GM12878 (cell line): ENCODE measurements at regions not wholly inside any gene's neighbourhood (a gene's known extent, or its start where the extent isn't known, plus 50 kb on each side); places are given as distances from the start of the nearest gene placed in this dataset.

Experiments used
- ATAC-seq: fragments of 200-7000 bp; cut with Tn5 transposase; 3 replicates; pipeline ENCODE4 v1.9.1; 2020; ENCODE audit warnings: mild to moderate bottlenecking, moderate library complexity
- BruUV-seq: library from RNA; stranded (reverse); fragments of 400-500 nt; replicated peaks from 2 replicates; lab custom pipeline; 2021; lab: Mats Ljungman, UMichigan
- CTCF ChIA-PET: fragments of 300-600 bp; sonication (Branson Sonifier 250); formaldehyde crosslinking; extraction: SDS; loops from one replicate; lab custom pipeline; 2021; ENCODE audit warnings: inconsistent platforms; lab: Yijun Ruan, JAX
- POLR2A ChIA-PET: fragments of 350-600 bp; formaldehyde crosslinking; extraction: SDS; loops from one replicate; lab custom pipeline; 2021; ENCODE audit warnings: inconsistent platforms; lab: Charles Lee
- RAD21 ChIA-PET: fragments of 300-600 bp; sonication (Branson Sonifier 250); formaldehyde crosslinking; loops from one replicate; lab custom pipeline; 2023; ENCODE audit warnings: antibody characterized with exemption; ENCODE audit not compliant: unreplicated experiment; lab: Charles Lee
- SMC1A ChIA-PET: fragments of 300-600 bp; sonication (Branson Sonifier 250); formaldehyde crosslinking; loops from one replicate; lab custom pipeline; 2023; ENCODE audit not compliant: unreplicated experiment, uncharacterized antibody; lab: Charles Lee
- DNase-seq: peaks from one replicate; pipeline ENCODE4 v3.0.0-alpha.2; 2011; ENCODE audit warnings: low read depth, low spot score
- FAIRE-seq: peaks from 3 replicates; lab custom pipeline; 2011; peaks lifted over from hg19 to GRCh38; lab: Jason Lieb, UNC
- H2AFZ ChIP-seq: 2 replicates; pipeline ENCODE4 v1.6.0; 2011; ENCODE audit warnings: low read depth, low read length, control low read depth; ENCODE audit not compliant: control insufficient read depth
- H3K27ac ChIP-seq: 2 replicates; pipeline ENCODE4 v1.5.1; 2011; ENCODE audit warnings: control low read depth; ENCODE audit not compliant: control insufficient read depth, insufficient read depth
- H3K27me3 ChIP-seq, 2 experiments: replicated peaks in 1 of 2; 2 replicates each; pipeline versions ENCODE4 v1.6.0 to v1.6.1; 2011; ENCODE audit warnings: low read length in 1 of 2; ENCODE audit not compliant: control insufficient read depth in 2 of 2, insufficient read depth in 2 of 2
- H3K36me3 ChIP-seq, 2 experiments: 2 replicates each; pipeline ENCODE4 v1.5.1; 2011; ENCODE audit warnings: low read length in 1 of 2; ENCODE audit not compliant: control insufficient read depth in 2 of 2, insufficient read depth in 2 of 2
- H3K4me1 ChIP-seq: 2 replicates; pipeline ENCODE4 v1.6.1; 2011; ENCODE audit warnings: mild to moderate bottlenecking, low read length, moderate library complexity, mixed read lengths; ENCODE audit not compliant: control insufficient read depth, insufficient read depth
- H3K4me2 ChIP-seq: 2 replicates; pipeline ENCODE4 v1.6.0; 2011; ENCODE audit warnings: control low read depth; ENCODE audit not compliant: control insufficient read depth, insufficient read depth
- H3K4me3 ChIP-seq: fragments of 200-600 bp; sonication (generic); 2 replicates; pipeline ENCODE4 v1.5.1; 2016
- H3K79me2 ChIP-seq: 2 replicates; pipeline ENCODE4 v1.6.0; 2011; ENCODE audit warnings: low read length; ENCODE audit not compliant: control insufficient read depth, insufficient read depth
- H3K9ac ChIP-seq: 2 replicates; pipeline ENCODE4 v1.8.0; 2011; ENCODE audit warnings: low read length, control low read depth, mixed read lengths; ENCODE audit not compliant: control insufficient read depth, insufficient read depth
- H3K9me3 ChIP-seq: replicated peaks from 3 replicates; pipeline ENCODE4 v1.5.1; 2011; ENCODE audit warnings: mild to moderate bottlenecking, low read length; ENCODE audit not compliant: control insufficient read depth, insufficient read depth
- H4K20me1 ChIP-seq: 2 replicates; pipeline ENCODE4 v1.6.0; 2011; ENCODE audit not compliant: control insufficient read depth, insufficient read depth
- CEBPZ ChIP-seq: fragments of 150-350 bp; IDR thresholded peaks from 2 replicates; pipeline ENCODE4 v1.6.1; 2016; ENCODE audit warnings: low read depth, low read length
- CTCF ChIP-seq, 3 experiments: IDR thresholded peaks in 2 of 3; conservative IDR thresholded peaks in 1 of 3; 2 replicates each; pipeline ENCODE4 v1.5.1; 2011; ENCODE audit warnings: low read depth in 3 of 3, low read length in 3 of 3, mild to moderate bottlenecking in 3 of 3, control low read depth in 2 of 3, moderate library complexity in 2 of 3, inconsistent platforms in 1 of 3, mixed read lengths in 1 of 3; ENCODE audit not compliant: control insufficient read depth in 2 of 3, insufficient read depth in 1 of 3; ENCODE audit errors: extremely low read depth in 1 of 3
- GABPA ChIP-seq: IDR thresholded peaks from 2 replicates; pipeline ENCODE4 v1.6.1; 2014; ENCODE audit warnings: antibody characterized with exemption, low read depth, mild to moderate bottlenecking, inconsistent platforms
- GATAD2B ChIP-seq: fragments of 450-650 bp; conservative IDR thresholded peaks from 2 replicates; pipeline ENCODE4 v1.6.1; 2017; ENCODE audit warnings: low read depth, mild to moderate bottlenecking, moderate library complexity
- HDAC2 ChIP-seq: fragments of 200-600 bp; sonication (generic); IDR thresholded peaks from 2 replicates; pipeline ENCODE4 v1.6.1; 2017
- HSF1 ChIP-seq: fragments of 150-350 bp; IDR thresholded peaks from 2 replicates; pipeline ENCODE4 v1.6.1; 2014; ENCODE audit warnings: mild to moderate bottlenecking, low read depth, low read length
- MTA3 ChIP-seq: IDR thresholded peaks from 2 replicates; pipeline ENCODE4 v1.6.1; 2012; ENCODE audit warnings: low read length, inconsistent platforms, borderline replicate concordance
- POLR2AphosphoS5 ChIP-seq: IDR thresholded peaks from 2 replicates; pipeline ENCODE4 v1.6.1; 2011; ENCODE audit warnings: mild to moderate bottlenecking, low read length, inconsistent platforms
- SP1 ChIP-seq: IDR thresholded peaks from one replicate; pipeline ENCODE4 v1.6.1; 2011; ENCODE audit warnings: low read depth, low read length
- ZNF274 ChIP-seq: IDR thresholded peaks from one replicate; pipeline ENCODE4 v1.8.0; 2011; ENCODE audit not compliant: insufficient read length, insufficient read depth
- ZNF384 ChIP-seq: IDR thresholded peaks from 2 replicates; pipeline ENCODE4 v1.6.1; 2012; ENCODE audit warnings: low read depth, mild to moderate bottlenecking, low read length, improper control_type of control experiment, borderline replicate concordance
- WGBS: methylation state at CpG from one replicate; pipeline ENCODE4 v1.1.6; 2016; ENCODE audit warnings: low lambda C conversion rate; ENCODE audit not compliant: insufficient replicate concordance, insufficient coverage; ENCODE audit errors: missing lambda C conversion rate; 5-methylcytosine and 5-hydroxymethylcytosine counted together
- in situ Hi-C: fragments of 300-500 bp; cut with MboI; formaldehyde crosslinking; loops from 9 replicates; pipeline ENCODE4 v1.14.3; 2018; ENCODE audit warnings: mixed read lengths
- intact Hi-C: fragments of 100-400 bp; cut with micrococcal nuclease; formaldehyde crosslinking; loops from one replicate; pipeline ENCODE4 v1.14.2; 2022; ENCODE audit not compliant: unreplicated experiment
- TF ChIP-seq, protein P1 (sequence below): IDR thresholded peaks from 2 replicates; pipeline ENCODE4 v1.6.1; 2012; ENCODE audit warnings: low read length, inconsistent platforms

DNA sequence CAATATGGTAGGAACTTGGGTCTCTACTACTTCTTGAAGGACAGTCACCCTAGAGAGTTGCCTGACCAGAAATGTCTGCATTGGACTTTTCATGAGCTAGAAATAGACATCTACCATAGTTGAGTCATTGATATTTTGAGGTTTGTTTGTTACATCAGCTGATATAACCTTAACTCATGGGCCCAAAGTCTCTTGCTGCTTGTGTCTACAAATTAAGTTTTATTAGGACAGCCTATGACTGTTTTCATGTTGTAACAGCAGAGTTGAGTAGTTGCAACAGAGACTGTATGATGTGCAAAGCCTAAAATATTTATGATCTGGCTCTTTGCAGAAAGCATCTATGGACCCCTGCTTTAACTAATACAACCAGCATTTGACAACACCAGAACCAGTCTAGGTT lies 155.3 kb downstream of the MIAT start (continued):
- no peak for TF ChIP-seq HSF1

- intact Hi-C loops (no loop called here), in situ Hi-C loops (no loop called here)
- ChIA-PET SMC1A (no interaction called here), CTCF (no interaction called here), POLR2A (no interaction called here), RAD21 (no interaction called here)
- Histone ChIP-seq H3K27ac (no peak overlapping the region), H3K27me3 (no peaks in the 10 kb centered on the region), H3K9ac (no peak overlapping the region), H4K20me1 (no peaks in the 10 kb centered on the region), H3K9me3 (no peaks in the 10 kb centered on the region; the same call in 2 of the 3 replicates), H3K36me3 (no peaks in the 10 kb centered on the region), H3K4me2 (no peak overlapping the region), H3K79me2 (no peaks in the 10 kb centered on the region), H3K4me1 (no peaks in the 10 kb centered on the region), H3K4me3 (no peak overlapping the region), H2AFZ (no peak overlapping the region)
- ATAC-seq = no peak
- DNase-seq = no peak
- FAIRE-seq = no peak
- TF ChIP-seq MTA3 (no peak), ZNF384 (no peak), CEBPZ (no peak), HDAC2 (no peak), GATAD2B (no peak), CTCF (IDR thresholded peaks at IDR 0.05 in 2 of 3, conservative IDR thresholded peaks at IDR 0.05 in 1 of 3; ENCODE audit: control insufficient read depth in 2 of 3, extremely low read depth in 1 of 3, insufficient read depth in 1 of 3, low read depth in 3 of 3, low read length in 3 of 3) (no peak), SP1 (no peak), POLR2AphosphoS5 (no peak), GABPA (no peak), ZNF274 (no peak)
- TF ChIP-seq, protein P1, sequence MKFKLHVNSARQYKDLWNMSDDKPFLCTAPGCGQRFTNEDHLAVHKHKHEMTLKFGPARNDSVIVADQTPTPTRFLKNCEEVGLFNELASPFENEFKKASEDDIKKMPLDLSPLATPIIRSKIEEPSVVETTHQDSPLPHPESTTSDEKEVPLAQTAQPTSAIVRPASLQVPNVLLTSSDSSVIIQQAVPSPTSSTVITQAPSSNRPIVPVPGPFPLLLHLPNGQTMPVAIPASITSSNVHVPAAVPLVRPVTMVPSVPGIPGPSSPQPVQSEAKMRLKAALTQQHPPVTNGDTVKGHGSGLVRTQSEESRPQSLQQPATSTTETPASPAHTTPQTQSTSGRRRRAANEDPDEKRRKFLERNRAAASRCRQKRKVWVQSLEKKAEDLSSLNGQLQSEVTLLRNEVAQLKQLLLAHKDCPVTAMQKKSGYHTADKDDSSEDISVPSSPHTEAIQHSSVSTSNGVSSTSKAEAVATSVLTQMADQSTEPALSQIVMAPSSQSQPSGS = no peak
- 14% methylated on average over 4 of the region's 4 CpGs for WGBS
- no TSS peak for BruUV-seq
Observed at GRCh38 chr22:26816726-26817125, 159.3 kb downstream of the MIAT start.
